ENCODE measurements at regions not wholly inside any gene's neighbourhood (a gene's known extent, or its start where the extent isn't known, plus 50 kb on each side); places are given as distances from the start of the nearest gene placed in this dataset.

- H3K9me3 Mint-ChIP-seq, result no peaks in the 10 kb centered on the region
- H3K4me1 Mint-ChIP-seq (ENCODE audit: low read depth), result no peaks in the 10 kb centered on the region
- H3K27me3 Mint-ChIP-seq, result no peaks in the 10 kb centered on the region
- H3K4me3 Mint-ChIP-seq, result no peak overlapping the region
- H3K27ac Mint-ChIP-seq, result no peak overlapping the region
- H3K36me3 Mint-ChIP-seq (ENCODE audit: low read depth), result no peaks in the 10 kb centered on the region
These were observed 255.8 kb upstream of the DACH1 start for GRCh38 chr13:72122661-72123255.

DNA sequence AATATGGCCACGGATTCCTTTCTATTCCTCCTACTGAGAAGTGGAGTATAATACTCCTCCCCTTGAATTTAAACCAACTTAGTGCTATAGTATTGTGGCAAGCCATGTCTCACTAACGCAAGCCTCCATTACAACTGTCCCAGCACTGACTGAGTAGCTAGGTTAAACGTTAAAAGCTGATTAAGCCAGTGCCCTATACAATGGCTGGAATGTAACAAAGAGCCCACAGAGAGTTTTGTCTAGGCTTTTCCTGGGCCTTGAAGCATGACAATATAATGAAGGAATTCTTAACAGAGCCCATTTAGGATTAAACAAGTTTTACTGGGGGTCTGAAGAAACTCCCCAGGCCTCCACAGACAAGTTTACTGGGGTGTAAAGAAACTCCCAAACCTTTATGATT lies 254.5 kb upstream of the DACH1 start:
- Mint-ChIP-seq H3K27ac (no peak overlapping the region), H3K9me3 (no peaks in the 10 kb centered on the region), H3K4me3 (no peak overlapping the region), H3K36me3 (ENCODE audit: low read depth) (no peaks in the 10 kb centered on the region), H3K4me1 (ENCODE audit: low read depth) (no peaks in the 10 kb centered on the region), H3K27me3 (no peaks in the 10 kb centered on the region)

GRCh38 chr13:72120632-72121031 lies 253.6 kb upstream of the DACH1 start:
- Mint-ChIP-seq H3K36me3 (ENCODE audit: low read depth) (no peaks in the 10 kb centered on the region), H3K27me3 (no peaks in the 10 kb centered on the region), H3K9me3 (no peaks in the 10 kb centered on the region), H3K4me3 (no peak overlapping the region), H3K27ac (no peak overlapping the region), H3K4me1 (ENCODE audit: low read depth) (no peaks in the 10 kb centered on the region)

GRCh38 chr13:72113931-72114330 lies 246.9 kb upstream of the DACH1 start:
- Mint-ChIP-seq H3K9me3 (peaks cover 5% of the 10 kb centered on the region), H3K27ac (no peak overlapping the region), H3K4me3 (no peak overlapping the region), H3K27me3 (no peaks in the 10 kb centered on the region), H3K4me1 (ENCODE audit: low read depth) (no peaks in the 10 kb centered on the region), H3K36me3 (ENCODE audit: low read depth) (no peaks in the 10 kb centered on the region)

GRCh38 chr13:72113076-72113475 lies 246.1 kb upstream of the DACH1 start:
- Mint-ChIP-seq H3K4me1 (ENCODE audit: low read depth) (no peaks in the 10 kb centered on the region), H3K27me3 (no peaks in the 10 kb centered on the region), H3K27ac (no peak overlapping the region), H3K36me3 (ENCODE audit: low read depth) (no peaks in the 10 kb centered on the region), H3K4me3 (no peak overlapping the region), H3K9me3 (peaks cover 9% of the 10 kb centered on the region)

GRCh38 chr13:72112216-72112615 lies 245.2 kb upstream of the DACH1 start:
- Mint-ChIP-seq H3K4me3 (no peak overlapping the region), H3K27me3 (no peaks in the 10 kb centered on the region), H3K9me3 (peaks cover 13% of the 10 kb centered on the region), H3K36me3 (ENCODE audit: low read depth) (no peaks in the 10 kb centered on the region), H3K4me1 (ENCODE audit: low read depth) (no peaks in the 10 kb centered on the region), H3K27ac (no peak overlapping the region)

DNA sequence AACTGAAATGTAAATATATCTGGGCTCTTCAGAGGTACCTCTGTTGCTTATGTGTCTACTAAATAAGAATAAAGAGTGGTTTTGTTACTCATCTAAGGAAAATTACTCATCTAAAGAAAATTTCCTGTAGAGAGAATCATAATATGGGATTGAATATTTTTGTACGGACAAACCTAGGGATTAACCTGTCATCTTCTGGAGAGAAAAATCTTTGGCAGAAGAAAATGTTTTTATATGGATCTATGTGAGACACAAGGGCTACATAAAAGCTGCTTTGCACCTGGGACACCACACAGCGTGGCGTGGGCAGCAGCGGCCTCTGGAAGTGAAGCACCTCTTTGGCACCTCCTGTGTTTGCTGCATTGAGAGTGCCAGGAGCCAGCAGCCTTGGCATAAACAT lies 242.9 kb upstream of the DACH1 start:
- peaks cover 13% of the 10 kb centered on the region for H3K9me3 Mint-ChIP-seq
- no peaks in the 10 kb centered on the region for H3K27me3 Mint-ChIP-seq
- H3K4me3 Mint-ChIP-seq, result no peak overlapping the region
- no peak overlapping the region for H3K27ac Mint-ChIP-seq
- H3K36me3 Mint-ChIP-seq (ENCODE audit: low read depth), result no peaks in the 10 kb centered on the region
- H3K4me1 Mint-ChIP-seq (ENCODE audit: low read depth), result no peaks in the 10 kb centered on the region

DNA sequence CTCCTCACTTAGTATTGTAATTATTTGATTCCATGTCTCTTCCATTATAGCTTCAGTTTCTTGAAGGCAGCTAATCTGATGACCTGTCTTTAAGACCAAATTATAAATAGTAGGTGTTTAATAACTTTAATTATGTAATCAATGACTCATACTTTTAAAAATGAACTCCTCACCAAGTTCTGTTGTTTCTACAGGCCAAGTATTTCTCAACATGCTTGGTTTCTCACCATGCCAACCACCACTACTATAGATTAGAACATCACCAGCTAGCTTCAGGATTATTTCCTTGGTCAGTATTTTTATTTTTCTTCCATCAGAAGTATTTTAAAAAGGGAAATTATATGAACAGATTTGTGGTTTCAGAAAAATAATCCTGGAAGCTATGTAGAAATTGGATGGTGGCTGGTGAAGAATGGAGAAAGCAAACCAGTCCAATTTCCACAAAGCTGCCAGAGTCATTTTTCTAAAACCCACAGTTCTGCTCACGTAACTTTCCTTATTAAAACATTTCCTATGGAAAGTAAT lies 237.7 kb upstream of the DACH1 start:
- Mint-ChIP-seq H3K9me3 (peaks cover 18% of the 10 kb centered on the region), H3K36me3 (ENCODE audit: low read depth) (no peaks in the 10 kb centered on the region), H3K4me1 (ENCODE audit: low read depth) (no peaks in the 10 kb centered on the region), H3K4me3 (no peak overlapping the region), H3K27ac (no peak overlapping the region), H3K27me3 (no peaks in the 10 kb centered on the region)

DNA sequence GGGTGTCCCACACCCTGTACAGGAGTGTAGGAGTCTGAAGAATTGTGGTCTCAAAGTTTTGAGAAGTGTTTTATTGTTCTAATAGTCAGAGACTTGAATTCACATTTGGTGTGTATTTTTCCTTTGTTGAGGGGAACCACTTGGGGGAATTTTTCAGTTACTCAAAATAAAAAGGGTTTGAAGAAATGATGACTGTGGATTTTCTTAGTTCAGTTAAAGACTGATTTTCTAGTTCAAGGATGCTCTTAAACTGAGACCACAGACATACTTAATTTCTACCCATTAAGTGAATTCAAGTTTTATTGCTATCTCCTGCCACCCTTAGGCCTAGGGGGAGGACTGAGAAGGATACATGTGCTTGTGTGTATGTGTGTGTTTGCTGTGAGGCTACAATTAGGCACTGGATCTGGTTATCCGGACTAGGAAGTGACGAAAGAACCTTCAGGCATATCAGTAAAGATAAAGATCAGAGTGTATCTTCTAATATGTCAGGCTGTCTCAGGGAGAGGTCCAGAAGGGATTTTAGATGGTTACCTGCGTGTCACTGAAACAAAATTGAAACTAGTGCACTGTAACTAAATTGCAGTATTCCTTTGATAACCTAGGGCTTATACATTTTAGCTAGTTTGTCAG lies 234.9 kb upstream of the DACH1 start:
- H3K4me1 Mint-ChIP-seq (ENCODE audit: low read depth), result no peaks in the 10 kb centered on the region
- peaks cover 5% of the 10 kb centered on the region for H3K9me3 Mint-ChIP-seq
- no peak overlapping the region for H3K4me3 Mint-ChIP-seq
- no peak overlapping the region for H3K27ac Mint-ChIP-seq
- H3K36me3 Mint-ChIP-seq (ENCODE audit: low read depth), result no peaks in the 10 kb centered on the region
- no peaks in the 10 kb centered on the region for H3K27me3 Mint-ChIP-seq

DNA sequence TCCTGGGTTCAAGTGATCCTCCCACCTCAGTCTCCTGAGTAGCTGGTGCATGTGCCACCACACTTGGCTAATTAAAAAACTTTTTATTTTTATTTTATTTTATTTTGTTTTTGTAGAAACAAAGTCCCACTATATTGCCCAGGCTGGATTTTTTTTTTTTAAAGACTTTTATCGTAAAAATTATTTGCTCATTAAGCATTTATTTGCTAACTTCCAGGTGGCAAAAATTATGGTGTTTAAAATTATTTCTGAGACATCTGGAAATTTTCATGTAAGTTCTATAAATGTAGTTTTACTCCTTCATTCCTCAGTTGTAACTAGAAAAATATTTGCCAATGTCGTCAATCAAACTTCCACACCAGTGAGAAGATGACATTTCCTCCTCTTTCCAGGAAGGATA lies 233.3 kb upstream of the DACH1 start:
- no peak overlapping the region for H3K4me3 Mint-ChIP-seq
- H3K27me3 Mint-ChIP-seq, result no peaks in the 10 kb centered on the region
- peaks cover 5% of the 10 kb centered on the region for H3K9me3 Mint-ChIP-seq
- H3K4me1 Mint-ChIP-seq (ENCODE audit: low read depth), result no peaks in the 10 kb centered on the region
- no peaks in the 10 kb centered on the region for H3K36me3 Mint-ChIP-seq (ENCODE audit: low read depth)
- no peak overlapping the region for H3K27ac Mint-ChIP-seq

DNA sequence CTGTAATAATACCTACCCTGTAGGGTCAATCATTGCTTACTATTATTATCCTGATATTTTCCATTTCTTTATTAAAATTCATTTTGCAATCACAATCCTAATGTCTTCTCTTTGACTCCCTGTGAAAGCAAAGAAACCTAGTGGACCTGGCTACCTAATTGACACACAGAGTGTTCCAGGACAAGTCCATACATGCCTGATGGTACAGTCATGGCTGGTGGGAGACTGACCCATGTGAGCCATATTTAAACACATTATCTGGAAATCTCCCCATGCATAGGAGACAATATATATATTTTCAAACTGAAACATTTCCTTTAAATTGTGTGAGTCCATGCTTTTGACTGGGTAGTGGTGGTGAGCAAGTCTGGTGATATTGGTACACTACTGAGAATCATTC lies 230.6 kb upstream of the DACH1 start:
- Mint-ChIP-seq H3K4me1 (ENCODE audit: low read depth) (no peaks in the 10 kb centered on the region), H3K4me3 (no peak overlapping the region), H3K9me3 (no peaks in the 10 kb centered on the region), H3K27me3 (no peaks in the 10 kb centered on the region), H3K27ac (no peak overlapping the region), H3K36me3 (ENCODE audit: low read depth) (no peaks in the 10 kb centered on the region)

DNA sequence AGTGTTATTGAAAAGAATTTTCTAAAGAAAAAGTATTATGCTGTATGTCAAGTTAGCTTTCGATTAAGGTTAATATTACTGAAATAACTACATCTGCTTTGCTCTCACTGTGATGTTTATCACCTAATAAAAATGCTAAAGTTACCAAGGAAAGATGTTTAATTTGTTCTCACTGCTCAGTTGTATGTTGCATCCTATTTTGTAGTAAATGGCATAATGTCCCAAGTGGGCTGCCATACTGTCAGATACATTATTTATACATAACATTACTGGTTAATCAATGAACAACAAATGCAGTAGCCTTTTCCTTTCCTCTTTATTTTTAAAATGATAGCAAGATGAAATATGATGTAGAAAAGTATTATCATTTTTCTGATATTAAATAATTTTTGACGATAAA lies 226.3 kb upstream of the DACH1 start:
- Mint-ChIP-seq H3K27ac (no peak overlapping the region), H3K4me1 (ENCODE audit: low read depth) (no peaks in the 10 kb centered on the region), H3K36me3 (ENCODE audit: low read depth) (no peaks in the 10 kb centered on the region), H3K9me3 (peaks cover 3% of the 10 kb centered on the region), H3K27me3 (no peaks in the 10 kb centered on the region), H3K4me3 (no peak overlapping the region)

GRCh38 chr13:72074663-72075062 lies 207.7 kb upstream of the DACH1 start:
- no peaks in the 10 kb centered on the region for H3K36me3 Mint-ChIP-seq (ENCODE audit: low read depth)
- H3K9me3 Mint-ChIP-seq, result no peaks in the 10 kb centered on the region
- no peaks in the 10 kb centered on the region for H3K27me3 Mint-ChIP-seq
- no peak overlapping the region for H3K4me3 Mint-ChIP-seq
- H3K4me1 Mint-ChIP-seq (ENCODE audit: low read depth), result no peaks in the 10 kb centered on the region
- H3K27ac Mint-ChIP-seq, result no peak overlapping the region

- no peaks in the 10 kb centered on the region for H3K27me3 Mint-ChIP-seq
- no peak overlapping the region for H3K27ac Mint-ChIP-seq
- no peaks in the 10 kb centered on the region for H3K36me3 Mint-ChIP-seq (ENCODE audit: low read depth)
- H3K4me1 Mint-ChIP-seq (ENCODE audit: low read depth), result no peaks in the 10 kb centered on the region
- peaks cover 4% of the 10 kb centered on the region for H3K9me3 Mint-ChIP-seq
- H3K4me3 Mint-ChIP-seq, result no peak overlapping the region
These were observed 205.3 kb upstream of the DACH1 start for GRCh38 chr13:72072261-72072660.

GRCh38 chr13:72071713-72072112 lies 204.7 kb upstream of the DACH1 start:
- H3K4me3 Mint-ChIP-seq, result no peak overlapping the region
- H3K9me3 Mint-ChIP-seq, result peaks cover 4% of the 10 kb centered on the region
- no peaks in the 10 kb centered on the region for H3K27me3 Mint-ChIP-seq
- no peaks in the 10 kb centered on the region for H3K4me1 Mint-ChIP-seq (ENCODE audit: low read depth)
- H3K27ac Mint-ChIP-seq, result no peak overlapping the region
- H3K36me3 Mint-ChIP-seq (ENCODE audit: low read depth), result no peaks in the 10 kb centered on the region

- H3K27me3 Mint-ChIP-seq, result no peaks in the 10 kb centered on the region
- peaks cover 38% of the 10 kb centered on the region for H3K9me3 Mint-ChIP-seq
- no peaks in the 10 kb centered on the region for H3K4me1 Mint-ChIP-seq (ENCODE audit: low read depth)
- H3K4me3 Mint-ChIP-seq, result no peak overlapping the region
- H3K27ac Mint-ChIP-seq, result no peak overlapping the region
- H3K36me3 Mint-ChIP-seq (ENCODE audit: low read depth), result no peaks in the 10 kb centered on the region
These were observed 195.6 kb upstream of the DACH1 start for GRCh38 chr13:72062566-72062965.

Measured in stimulated activated naive CD8-positive, alpha-beta T cell treated with anti-CD3 and anti-CD28 coated beads, Interleukin-15, Interleukin-2, amounts not matched to agents 100 ng/mL and 50 ng/mL, for 24 hours (primary cell).